Lower lobe of right lung (tissue), 2 donors: ENCODE measurements at regions not wholly inside any gene's neighbourhood (a gene's known extent, or its start where the extent isn't known, plus 50 kb on each side); places are given as distances from the start of the nearest gene placed in this dataset. TPM values are rescaled to one million over a fixed set of nuclear protein-coding genes. Genes with fewer than 3 reads are reported as not detected.

Source experiments
- ATAC-seq, 2 donors: fragments of 200-7000 bp; cut with Tn5 transposase; one replicate each; pipeline ENCODE4 v1.9.1; 2020 to 2022; ENCODE audit warnings: mild to moderate bottlenecking in 2 of 2, moderate library complexity in 2 of 2
- DNase-seq: peaks from one replicate; pipeline ENCODE4 v3.0.0-alpha.2; 2020
- H3K27ac ChIP-seq: fragments of 200-600 bp; one replicate; pipeline ENCODE4 v1.8.0; 2022
- H3K27me3 ChIP-seq: fragments of 200-600 bp; one replicate; pipeline ENCODE4 v1.8.0; 2022; ENCODE audit warnings: low read depth
- H3K36me3 ChIP-seq: fragments of 200-600 bp; one replicate; pipeline ENCODE4 v1.8.0; 2022; ENCODE audit warnings: mild to moderate bottlenecking
- H3K4me1 ChIP-seq: fragments of 200-600 bp; one replicate; pipeline ENCODE4 v1.8.0; 2022
- H3K4me3 ChIP-seq: fragments of 200-600 bp; one replicate; pipeline ENCODE4 v1.8.0; 2022; ENCODE audit warnings: mild to moderate bottlenecking
- H3K9me3 ChIP-seq: fragments of 200-600 bp; one replicate; pipeline ENCODE4 v1.8.0; 2022
- CTCF ChIP-seq: fragments of 200-600 bp; IDR thresholded peaks from one replicate; pipeline ENCODE4 v1.8.0; 2022; ENCODE audit warnings: antibody characterized with exemption, mild to moderate bottlenecking
- intact Hi-C: fragments of 100-400 bp; cut with DNase I; formaldehyde crosslinking; loops from one replicate; pipeline ENCODE4 v1.11.0; 2022
- microRNA-seq: library from miRNA; unstranded; fragments of <30 nt; microRNA quantifications from one replicate; pipeline ENCODE4 v1.2.0, GENCODE V29; 2020; ENCODE audit warnings: borderline number of aligned reads
- donor health status: DM: no; HTN: yes; CAD: no; lungs with severe emphysema.

GRCh38 chr1:24983006-24983680 lies 53.1 kb upstream of the RUNX3 start:
- Histone ChIP-seq H3K4me1 (no peaks in the 10 kb centered on the region), H3K4me3 (no peak overlapping the region), H3K36me3 (no peaks in the 10 kb centered on the region), H3K9me3 (no peaks in the 10 kb centered on the region), H3K27ac (no peak overlapping the region), H3K27me3 (no peaks in the 10 kb centered on the region)
- TF ChIP-seq CTCF, result no peak
- DNase-seq (no peak), ATAC-seq (no peak)
- intact Hi-C loops, result no loop called here

- DNase-seq (no peak), ATAC-seq (peak in 1 of 2 donors; percentile 8)
- TF ChIP-seq CTCF, result no peak
- H3K4me3 ChIP-seq, result no peak overlapping the region
- H3K27ac ChIP-seq, result no peak overlapping the region
- H3K27me3 ChIP-seq, result no peaks in the 10 kb centered on the region
- H3K9me3 ChIP-seq, result no peaks in the 10 kb centered on the region
- intact Hi-C loops, result no loop called here
- H3K36me3 ChIP-seq, result no peaks in the 10 kb centered on the region
- no peaks in the 10 kb centered on the region for H3K4me1 ChIP-seq
Measured at GRCh38 chr1:24981631-24982005, 51.5 kb upstream of the RUNX3 start.

GRCh38 chr1:24980836-24981630 lies 51.0 kb upstream of the RUNX3 start:
- peaks cover 3% of the 10 kb centered on the region for H3K9me3 ChIP-seq
- H3K27ac ChIP-seq, result no peak overlapping the region
- no peak for DNase-seq
- H3K36me3 ChIP-seq, result no peaks in the 10 kb centered on the region
- intact Hi-C loops, result no loop called here
- H3K4me1 ChIP-seq, result no peaks in the 10 kb centered on the region
- no peak overlapping the region for H3K4me3 ChIP-seq
- no peak for TF ChIP-seq CTCF
- ATAC-seq, result no peak
- H3K27me3 ChIP-seq, result no peaks in the 10 kb centered on the region

Small RNA genes lying in the stretch of these regions (microRNA-seq; reads per million reads assigned to microRNA genes)
- not detected for gene MIR4425
